Embryonic facial prominence (tissue), 1 donor: ENCODE measurements at regions not wholly inside any gene's neighbourhood (a gene's known extent, or its start where the extent isn't known, plus 50 kb on each side); places are given as distances from the start of the nearest gene placed in this dataset.

Experiments
- DNase-seq: peaks from one replicate; pipeline ENCODE4 v3.0.0-alpha.2; 2016; ENCODE audit errors: extremely low spot score

DNA sequence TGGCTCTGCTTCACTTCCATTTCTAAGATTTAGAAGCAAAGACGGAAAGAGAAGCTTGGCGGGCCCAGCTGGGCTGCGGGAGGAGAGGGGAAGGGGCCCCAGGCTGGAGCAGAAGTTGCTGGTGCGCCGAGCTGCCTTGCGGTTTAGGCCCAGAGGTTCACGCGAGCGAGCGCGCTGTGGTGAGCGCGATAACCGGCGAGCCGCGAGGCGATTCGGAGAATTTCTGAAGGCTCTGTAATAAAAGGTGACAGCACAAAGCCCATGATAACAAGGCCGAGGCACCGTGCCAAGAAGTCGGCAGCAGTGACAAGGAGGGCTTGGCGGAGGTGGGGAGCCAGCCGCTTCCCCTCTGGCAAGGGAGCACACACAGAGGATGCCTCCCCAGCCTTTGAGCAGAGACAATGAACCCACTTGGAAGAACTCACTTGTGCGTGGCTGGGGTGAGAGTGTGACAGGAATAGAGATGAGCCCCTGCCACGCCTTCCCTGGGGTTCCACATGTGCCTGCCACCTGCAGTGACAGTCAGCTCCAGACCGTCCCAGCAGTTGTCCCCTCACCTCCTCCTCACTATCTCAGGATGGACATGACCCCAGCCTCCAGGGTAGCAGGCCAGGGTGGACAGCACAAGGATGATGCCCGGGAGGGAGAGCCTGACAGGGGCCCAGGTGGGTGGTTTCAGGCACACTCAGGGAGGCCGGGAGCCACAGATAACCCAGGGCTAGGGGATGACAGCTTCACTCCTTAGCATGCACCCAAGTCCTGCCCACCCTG, 315.2 kb downstream of the UACA start:
- no peak for DNase-seq

DNA sequence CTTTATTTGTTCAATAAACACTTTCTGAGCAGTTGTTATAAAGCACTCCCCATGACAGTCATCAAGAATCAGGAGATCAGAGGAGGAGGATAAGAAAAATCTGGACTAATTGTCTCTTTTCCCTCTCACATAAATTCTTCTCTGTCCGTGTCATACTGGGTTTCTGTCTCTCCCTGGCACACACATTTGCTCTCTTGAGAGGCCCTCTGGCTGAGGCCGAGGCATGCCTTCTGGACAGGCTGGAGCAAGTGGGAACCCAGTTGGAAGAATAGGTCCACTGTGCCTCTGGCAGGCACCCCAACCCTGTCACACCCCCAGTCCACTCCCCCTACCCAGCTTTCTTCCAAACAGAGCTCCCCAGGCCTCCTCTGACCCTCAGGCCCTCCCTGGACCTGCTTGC, 315.8 kb downstream of the UACA start:
- DNase-seq, result no peak

- no peak for DNase-seq
Observed at GRCh38 chr15:70447081-70447480, 316.3 kb downstream of the UACA start.

GRCh38 chr15:70443486-70444273, 319.7 kb downstream of the UACA start:
- DNase-seq, result no peak

- DNase-seq, result no peak
Observed at GRCh38 chr15:70442616-70443321, 320.6 kb downstream of the UACA start.

- DNase-seq, result no peak
Observed at GRCh38 chr15:70442211-70442610, 321.1 kb downstream of the UACA start.

- DNase-seq, result no peak
Observed at GRCh38 chr15:70440416-70441138, 322.8 kb downstream of the UACA start.

DNA sequence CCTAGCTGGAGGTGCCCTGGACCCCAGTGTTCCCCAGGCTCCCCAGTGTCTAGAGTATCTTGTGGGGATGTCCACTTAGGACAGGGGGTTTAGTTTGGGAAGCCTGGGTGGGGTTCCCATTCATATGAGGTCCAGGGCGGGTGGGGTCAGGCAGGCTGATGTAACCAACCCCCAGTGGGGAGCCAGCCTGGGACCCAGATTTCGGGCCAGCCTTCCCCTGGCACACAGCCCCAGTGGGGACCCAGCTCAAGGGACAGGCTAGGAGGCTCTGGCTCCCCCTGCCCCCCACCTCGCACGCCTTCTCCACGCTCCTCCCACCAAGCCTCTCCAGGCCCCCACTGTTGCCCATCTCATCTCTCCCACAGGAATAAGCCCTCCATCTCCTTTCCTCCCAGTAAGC, 323.5 kb downstream of the UACA start:
- DNase-seq, result no peak

- DNase-seq, result no peak
Observed at GRCh38 chr15:70439304-70439877, 324.0 kb downstream of the UACA start.

- DNase-seq, result no peak
Observed at GRCh38 chr15:70438776-70439175, 324.6 kb downstream of the UACA start.

- DNase-seq, result no peak
Observed at GRCh38 chr15:70437882-70438451, 325.4 kb downstream of the UACA start.

- DNase-seq, result no peak
Observed at GRCh38 chr15:70437089-70437488, 326.3 kb downstream of the UACA start.

DNA sequence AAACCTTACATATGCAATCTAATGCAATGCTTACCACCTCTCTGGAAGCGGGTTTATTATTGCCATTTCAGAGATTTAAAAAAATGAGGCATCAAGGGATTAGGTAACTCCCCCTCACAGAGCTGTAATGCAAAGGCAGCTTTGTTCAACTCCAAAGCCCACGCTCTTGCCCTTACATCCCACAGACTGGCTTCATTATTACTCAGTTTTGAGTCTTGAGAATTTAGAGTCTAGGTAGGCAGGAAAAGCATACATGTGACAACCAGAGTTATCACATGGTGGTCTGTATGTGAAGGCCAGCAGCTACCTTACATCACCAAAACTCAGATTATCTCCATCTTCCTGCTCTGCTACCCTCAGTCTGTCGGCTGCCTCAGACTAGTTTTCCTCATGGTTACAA, 326.9 kb downstream of the UACA start:
- DNase-seq, result no peak

- no peak for DNase-seq
Observed at GRCh38 chr15:70435872-70436271, 327.5 kb downstream of the UACA start.

GRCh38 chr15:70435369-70435768, 328.0 kb downstream of the UACA start:
- DNase-seq, result no peak

DNA sequence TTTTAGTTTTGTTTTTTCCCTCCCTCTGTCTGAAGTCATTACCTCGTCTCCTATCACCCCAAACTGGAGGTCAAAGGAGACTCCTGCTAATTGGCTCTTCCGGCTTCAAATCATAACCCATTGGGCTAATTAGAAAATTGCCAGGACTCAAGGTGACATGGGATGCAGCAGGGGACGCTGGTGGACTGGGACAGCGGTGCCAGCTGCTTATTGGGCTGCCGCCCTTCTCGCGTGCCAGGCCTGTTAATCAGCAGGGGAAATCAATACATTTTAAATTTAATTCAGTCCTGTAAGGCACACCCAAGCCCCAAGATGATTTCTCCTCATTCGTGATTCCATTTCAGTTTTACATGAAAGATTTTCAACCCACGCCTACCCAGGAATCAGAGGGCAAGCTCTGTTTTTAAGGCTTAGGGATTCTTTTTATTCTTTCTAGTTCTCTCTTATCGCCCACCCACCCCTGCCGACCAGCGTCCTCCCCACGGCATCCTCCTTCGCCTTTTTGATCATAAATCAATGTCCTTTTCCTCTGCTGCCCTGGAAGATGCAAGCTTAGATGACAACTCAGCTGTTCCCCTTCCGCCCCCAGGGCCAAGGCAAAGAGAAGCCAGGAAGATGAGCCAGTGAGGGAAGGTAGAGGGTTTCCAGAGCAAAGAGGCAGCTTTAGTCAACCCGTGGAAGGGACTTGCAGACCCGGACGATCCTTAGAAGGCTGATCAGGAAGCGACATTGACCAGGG, 329.6 kb downstream of the UACA start:
- no peak for DNase-seq

DNA sequence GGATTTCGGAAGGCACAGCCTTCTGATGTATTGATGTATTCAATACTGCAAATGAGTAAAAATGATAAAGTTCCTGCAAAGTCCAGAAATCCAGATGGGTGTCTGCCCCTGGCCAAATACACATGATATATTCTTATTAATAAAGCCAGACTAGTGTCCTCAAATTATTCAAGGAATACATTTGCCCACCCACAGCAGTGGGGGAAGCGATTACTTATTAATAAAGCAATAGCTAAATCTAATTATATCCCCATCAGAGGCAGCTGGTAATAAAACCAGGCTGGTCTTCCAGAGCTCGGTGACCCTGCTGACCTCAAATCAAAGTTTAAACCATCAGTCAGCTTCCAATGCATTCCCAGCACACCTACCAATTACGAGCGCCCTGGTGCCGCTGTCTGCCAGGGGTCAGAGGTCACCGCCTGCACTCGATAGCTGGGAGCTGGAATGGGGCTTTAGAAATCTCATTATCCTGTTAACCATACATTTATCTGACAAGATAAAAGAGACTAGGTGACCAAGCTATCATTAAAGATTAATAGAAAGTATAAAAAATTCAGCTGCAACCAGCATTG, 330.3 kb downstream of the UACA start:
- DNase-seq, result no peak

- no peak for DNase-seq
Observed at GRCh38 chr15:70431854-70432253, 331.5 kb downstream of the UACA start.

- DNase-seq, result no peak
Observed at GRCh38 chr15:70430069-70430468, 332.4 kb upstream of the TLE3 start.

DNA sequence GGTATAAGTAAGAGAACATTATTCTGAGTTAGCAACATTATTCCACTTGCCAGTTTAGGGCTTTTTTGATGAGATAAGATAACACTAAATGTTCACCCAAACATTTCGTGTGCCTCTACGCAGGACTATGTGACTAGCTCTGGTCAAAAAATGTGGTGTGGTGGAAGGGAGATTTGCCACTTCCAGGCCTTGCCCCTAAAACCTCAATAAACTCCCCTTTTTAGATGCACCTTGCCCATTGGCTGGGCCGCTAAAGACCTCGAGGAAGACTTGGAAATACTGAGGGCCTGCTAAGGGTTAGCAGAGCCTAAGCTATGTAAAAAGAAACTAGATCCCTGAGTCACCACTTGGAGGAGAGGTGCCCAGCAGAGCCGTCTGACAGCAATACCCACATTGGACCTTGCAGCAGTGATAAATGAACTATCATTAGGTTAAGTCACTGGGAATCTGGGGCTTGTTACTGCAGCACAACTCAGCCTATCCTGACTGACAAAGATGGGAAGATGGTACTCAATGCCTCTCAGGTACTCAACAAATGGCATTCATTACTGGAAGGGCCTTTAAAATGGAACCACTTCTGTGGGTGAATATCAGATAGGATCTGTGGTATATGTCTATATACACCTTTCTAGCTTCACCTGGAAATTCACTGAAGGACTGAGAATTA, 331.5 kb upstream of the TLE3 start:
- no peak for DNase-seq
